NT2/D1 (cell line): ENCODE measurements at regions not wholly inside any gene's neighbourhood (a gene's known extent, or its start where the extent isn't known, plus 50 kb on each side); places are given as distances from the start of the nearest gene placed in this dataset.

Experiments
- YY1 ChIP-seq: IDR thresholded peaks from 2 replicates; pipeline ENCODE4 v1.6.1; 2011; ENCODE audit not compliant: insufficient read length, insufficient read depth
- ZNF274 ChIP-seq: IDR thresholded peaks from 2 replicates; pipeline ENCODE4 v1.6.1; 2011; ENCODE audit warnings: mild to moderate bottlenecking, low read depth, low read length

- no peak for TF ChIP-seq YY1
- TF ChIP-seq ZNF274 = no peak
Observed at GRCh38 chr1:239976130-239976968, 115.3 kb upstream of the FMN2 start.
